H7 (cell line): ENCODE measurements at regions not wholly inside any gene's neighbourhood (a gene's known extent, or its start where the extent isn't known, plus 50 kb on each side); places are given as distances from the start of the nearest gene placed in this dataset.
A peak's percentile ranks its signal among the peaks of the same experiment; 100 is the strongest.

Experiments used
- DNase-seq: peaks from one replicate; pipeline ENCODE4 v3.0.0; 2012
- H3K27me3 ChIP-seq: 2 replicates; pipeline ENCODE4 v1.6.0; 2011; ENCODE audit warnings: mild to moderate bottlenecking, low read length; ENCODE audit not compliant: control insufficient read depth, insufficient read depth
- H3K36me3 ChIP-seq: replicated peaks from 2 replicates; pipeline ENCODE4 v1.5.1; 2011; ENCODE audit warnings: low read length; ENCODE audit not compliant: control insufficient read depth, insufficient read depth
- H3K4me3 ChIP-seq: 2 replicates; pipeline ENCODE4 v1.5.1; 2011; ENCODE audit warnings: low read depth, mild to moderate bottlenecking, control low read depth, low read length, moderate library complexity; ENCODE audit not compliant: insufficient read depth

DNA sequence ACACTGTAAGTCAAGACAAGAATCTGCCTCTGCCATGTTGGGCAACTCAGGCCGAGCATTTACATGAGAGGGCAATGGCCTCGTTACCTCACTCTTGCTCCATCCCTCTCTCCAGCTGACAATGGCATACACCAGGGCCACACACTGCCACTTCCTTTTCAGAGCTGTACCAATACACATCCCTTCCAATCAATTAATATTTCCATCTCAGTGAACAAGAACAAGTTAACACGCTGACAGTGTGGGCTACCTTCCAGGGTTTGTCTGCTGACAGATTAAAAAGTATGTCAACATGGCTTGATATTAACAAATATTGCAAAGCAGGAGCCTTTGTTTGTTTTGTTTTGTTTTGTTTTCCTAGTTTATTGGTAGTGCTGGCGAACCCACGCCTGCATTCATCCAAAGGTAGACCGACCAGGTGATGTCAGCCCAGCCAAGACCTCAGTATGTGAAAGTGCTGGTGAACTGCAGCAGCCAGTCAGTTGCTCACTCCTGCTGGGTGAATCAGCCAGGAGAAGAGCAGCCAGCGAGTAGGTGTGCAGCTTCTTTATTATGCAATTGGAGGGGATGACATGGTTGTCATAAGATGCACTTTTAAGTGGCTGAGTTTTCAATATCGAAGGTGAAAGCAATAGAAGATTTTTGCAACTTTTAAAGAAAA, 487.3 kb upstream of the JARID2 start:
- Histone ChIP-seq H3K36me3 (no peaks in the 10 kb centered on the region), H3K4me3 (no peak overlapping the region), H3K27me3 (no peaks in the 10 kb centered on the region)
- DNase-seq, result peak; percentile 41

DNA sequence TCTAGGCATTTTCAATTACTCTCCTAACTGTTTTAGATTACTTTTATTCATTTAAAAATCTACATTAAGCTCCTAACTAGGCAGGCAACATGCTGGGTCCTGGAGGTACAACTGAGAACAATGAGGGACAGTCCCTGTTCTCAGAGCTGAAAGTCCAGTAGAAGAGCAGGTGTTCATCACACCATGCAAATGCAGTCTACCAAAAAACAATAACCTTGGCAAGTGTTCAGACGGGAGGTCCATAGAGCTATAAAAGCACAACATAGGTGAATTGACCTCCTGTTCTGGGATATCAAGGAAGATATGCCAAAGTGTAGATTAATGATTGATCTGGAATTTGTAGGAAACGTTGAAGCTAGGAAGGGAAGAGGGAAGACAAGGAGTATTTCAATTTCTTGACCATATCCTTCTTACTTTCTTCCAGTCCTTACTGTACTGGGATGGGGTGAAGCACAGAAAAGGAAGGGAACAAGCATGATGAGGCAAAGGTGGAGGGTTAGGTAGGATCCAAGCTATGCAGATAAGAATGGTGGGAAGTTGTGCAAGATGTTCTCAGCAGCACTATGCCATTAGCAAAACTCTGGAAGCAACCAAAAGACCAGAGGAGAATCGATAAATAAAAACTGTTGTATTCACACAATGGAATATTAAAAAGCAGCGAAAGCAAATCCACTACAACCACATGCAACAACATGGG, 485.7 kb upstream of the JARID2 start:
- no peak for DNase-seq
- no peaks in the 10 kb centered on the region for H3K36me3 ChIP-seq
- H3K4me3 ChIP-seq, result no peak overlapping the region
- H3K27me3 ChIP-seq, result no peaks in the 10 kb centered on the region

DNA sequence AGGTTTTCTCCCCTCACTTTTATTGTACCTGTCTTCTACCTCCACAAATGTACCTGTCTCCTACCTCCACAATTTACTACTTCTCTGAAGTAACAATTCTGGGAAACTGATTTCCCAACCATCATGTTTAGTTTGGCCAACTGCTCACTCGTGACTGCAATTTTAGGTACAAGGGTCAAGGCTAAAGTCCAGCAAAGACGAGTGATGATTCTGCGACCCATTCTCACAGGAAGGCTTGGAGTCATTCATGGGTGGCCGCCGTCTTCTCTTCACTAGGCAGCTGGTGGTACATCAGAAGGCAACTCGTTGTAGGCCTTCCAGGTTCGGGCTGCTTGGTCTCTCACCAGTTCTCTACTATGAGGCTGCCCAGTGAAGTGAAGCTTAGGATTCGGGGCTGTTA, 483.8 kb upstream of the JARID2 start:
- Histone ChIP-seq H3K27me3 (no peaks in the 10 kb centered on the region), H3K36me3 (no peaks in the 10 kb centered on the region), H3K4me3 (no peak overlapping the region)
- DNase-seq, result no peak

DNA sequence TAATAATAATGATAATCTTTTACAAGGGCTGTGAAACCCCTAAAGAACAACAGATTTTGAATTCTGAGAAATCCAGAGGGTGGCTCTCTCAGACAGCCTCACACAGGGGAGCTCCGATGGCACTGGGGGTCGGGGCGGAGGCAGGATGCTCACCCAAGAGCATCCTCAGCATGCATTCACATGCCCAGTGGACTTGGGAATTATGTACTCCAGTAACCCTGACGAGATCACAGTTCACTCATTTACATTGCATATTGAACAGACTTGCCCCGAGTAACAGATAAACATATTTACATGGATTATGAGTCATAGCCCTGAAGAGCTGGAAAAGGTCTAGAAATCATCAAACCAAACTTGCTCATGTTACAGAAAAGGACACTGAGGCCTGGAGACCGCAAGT, 482.7 kb upstream of the JARID2 start:
- no peaks in the 10 kb centered on the region for H3K27me3 ChIP-seq
- no peaks in the 10 kb centered on the region for H3K36me3 ChIP-seq
- DNase-seq, result no peak
- H3K4me3 ChIP-seq, result no peak overlapping the region

DNA sequence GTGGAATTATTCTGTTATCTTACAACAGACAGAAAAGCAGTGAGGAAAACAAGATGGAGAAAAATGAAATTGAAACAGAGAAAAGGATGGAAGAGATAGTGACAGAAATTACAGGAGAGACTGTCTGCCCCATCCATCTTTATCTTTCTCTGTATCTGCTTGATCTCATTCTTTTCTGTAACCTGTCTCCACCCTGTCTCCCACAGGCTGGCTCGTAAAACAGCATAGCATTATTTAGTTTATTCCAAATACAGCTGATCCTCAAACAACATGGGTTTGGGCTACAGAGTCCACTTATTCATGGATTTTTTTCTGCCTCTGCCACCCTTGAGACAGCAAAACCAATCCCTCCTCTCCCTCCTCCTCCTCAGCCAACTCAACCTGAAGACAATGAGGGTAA, 482.3 kb upstream of the JARID2 start:
- H3K27me3 ChIP-seq, result no peaks in the 10 kb centered on the region
- H3K36me3 ChIP-seq, result no peaks in the 10 kb centered on the region
- no peak overlapping the region for H3K4me3 ChIP-seq
- DNase-seq, result no peak

DNA sequence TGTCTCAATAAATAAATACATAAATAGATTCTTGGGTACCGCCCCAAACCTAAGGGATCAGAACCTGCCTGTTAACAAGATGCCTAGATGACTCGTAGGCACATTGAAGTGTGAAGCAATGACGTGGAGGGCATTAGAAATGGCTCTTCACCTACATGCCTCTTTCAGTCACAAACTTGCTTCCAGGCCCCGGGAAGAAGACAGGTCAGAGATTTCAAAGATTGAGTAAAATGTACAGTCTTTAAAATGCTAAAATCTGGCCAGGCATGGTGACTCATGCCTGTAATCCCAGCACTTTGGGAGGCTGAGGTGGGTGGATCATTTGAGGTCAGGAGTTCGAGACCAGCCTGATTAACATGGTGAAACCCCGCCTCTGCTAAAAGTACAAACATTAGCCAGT, 480.8 kb upstream of the JARID2 start:
- Histone ChIP-seq H3K4me3 (no peak overlapping the region), H3K36me3 (no peaks in the 10 kb centered on the region), H3K27me3 (no peaks in the 10 kb centered on the region)
- DNase-seq, result no peak

DNA sequence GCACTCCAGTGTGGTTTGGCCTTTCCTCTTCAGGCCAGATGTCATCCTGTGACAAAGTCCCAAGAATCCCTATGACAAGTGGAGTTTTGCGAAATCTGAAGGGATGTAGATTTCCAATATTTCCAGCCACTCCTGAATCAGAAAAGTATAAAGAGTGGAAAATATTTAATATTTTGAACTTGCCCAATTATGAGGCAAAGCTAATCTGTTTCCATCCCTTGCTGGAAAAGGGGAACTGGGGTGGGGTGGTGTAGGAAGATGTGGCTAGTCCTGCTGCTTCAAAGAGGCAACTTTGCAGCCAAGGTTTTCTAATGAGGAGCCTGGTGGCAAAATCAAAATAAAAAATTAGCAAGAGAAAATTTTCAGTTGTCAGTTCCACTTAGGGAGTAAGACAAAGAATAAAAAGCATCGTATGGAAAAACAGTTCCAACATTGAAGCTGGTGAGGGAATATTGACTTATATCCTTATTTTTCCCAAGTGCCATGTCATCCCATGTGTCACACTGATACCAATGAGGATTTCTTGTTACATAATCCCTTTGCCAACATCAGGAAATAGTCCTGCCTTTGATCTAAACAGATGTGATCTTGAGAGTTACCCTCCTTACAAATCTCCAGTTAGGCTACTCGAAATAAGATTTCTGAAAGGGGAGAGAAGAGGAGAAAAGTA, 480.0 kb upstream of the JARID2 start:
- no peaks in the 10 kb centered on the region for H3K27me3 ChIP-seq
- H3K36me3 ChIP-seq, result no peaks in the 10 kb centered on the region
- no peak overlapping the region for H3K4me3 ChIP-seq
- DNase-seq, result no peak

DNA sequence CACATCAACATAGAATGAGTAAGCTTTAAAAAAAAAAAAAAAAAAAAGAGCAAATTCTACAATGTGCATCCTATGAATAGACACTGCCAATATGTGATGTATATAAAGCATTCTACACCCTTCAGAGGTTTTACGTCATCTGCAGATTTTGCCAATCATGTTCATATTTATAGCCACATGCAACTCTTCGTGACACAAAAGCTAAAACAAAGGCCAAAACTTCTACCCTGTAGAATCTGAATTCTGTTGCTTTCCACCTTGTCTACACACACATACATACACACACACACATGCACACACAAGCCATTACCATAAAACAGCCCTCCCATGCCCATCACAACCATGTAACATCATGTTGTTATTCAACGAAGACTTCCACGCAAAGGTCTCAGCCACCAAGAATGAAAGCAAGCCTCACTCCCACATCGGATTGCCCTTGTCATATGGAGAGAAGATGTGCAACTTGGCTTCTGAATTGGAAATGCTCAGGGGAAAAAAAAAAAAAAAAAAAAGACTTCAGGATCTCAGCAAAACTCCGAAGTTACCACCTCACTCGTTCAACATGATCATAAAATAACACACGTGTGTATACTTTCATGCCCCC, 479.4 kb upstream of the JARID2 start:
- DNase-seq, result no peak
- Histone ChIP-seq H3K4me3 (no peak overlapping the region), H3K36me3 (no peaks in the 10 kb centered on the region), H3K27me3 (no peaks in the 10 kb centered on the region)

DNA sequence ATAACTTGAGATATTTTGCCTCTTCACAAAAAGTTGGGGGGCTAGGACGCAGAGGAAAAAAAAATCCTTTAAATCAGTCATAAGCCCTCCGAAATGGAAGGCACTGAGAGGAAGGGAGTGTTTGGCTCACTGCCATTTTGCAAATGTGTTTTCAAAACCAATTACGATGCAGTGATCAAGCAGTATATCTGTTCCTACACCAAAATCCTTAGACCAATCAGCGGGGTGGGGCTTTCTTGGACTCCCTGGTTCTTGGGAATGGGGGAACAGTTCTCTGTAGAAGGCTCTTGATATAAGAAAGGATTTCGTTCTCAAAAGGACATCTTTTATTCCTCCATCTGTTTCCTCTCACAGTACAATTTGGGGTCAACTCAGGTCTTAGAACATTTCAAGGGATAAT, 478.6 kb upstream of the JARID2 start:
- Histone ChIP-seq H3K27me3 (no peaks in the 10 kb centered on the region), H3K4me3 (no peak overlapping the region), H3K36me3 (no peaks in the 10 kb centered on the region)
- no peak for DNase-seq

DNA sequence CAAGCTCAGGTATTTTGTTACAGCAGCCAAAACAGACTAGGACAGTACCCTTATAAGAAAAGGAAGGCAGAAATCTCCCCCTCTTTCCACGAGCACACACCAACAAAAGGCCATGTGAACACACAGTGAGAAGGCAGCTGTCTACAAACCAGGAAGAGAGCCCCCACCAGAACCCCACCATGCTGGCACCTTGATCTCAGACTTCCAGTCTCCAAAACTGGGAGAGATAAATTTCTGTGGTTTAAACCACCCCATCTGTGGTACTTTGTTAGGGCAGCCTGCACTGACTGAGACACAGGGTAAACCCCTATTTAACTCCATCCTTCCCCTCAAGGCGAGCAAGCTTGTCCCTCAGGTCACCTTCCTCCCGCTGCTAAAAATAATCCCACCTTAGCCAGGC, 475.8 kb upstream of the JARID2 start:
- no peak for DNase-seq
- no peaks in the 10 kb centered on the region for H3K27me3 ChIP-seq
- H3K36me3 ChIP-seq, result no peaks in the 10 kb centered on the region
- H3K4me3 ChIP-seq, result no peak overlapping the region

DNA sequence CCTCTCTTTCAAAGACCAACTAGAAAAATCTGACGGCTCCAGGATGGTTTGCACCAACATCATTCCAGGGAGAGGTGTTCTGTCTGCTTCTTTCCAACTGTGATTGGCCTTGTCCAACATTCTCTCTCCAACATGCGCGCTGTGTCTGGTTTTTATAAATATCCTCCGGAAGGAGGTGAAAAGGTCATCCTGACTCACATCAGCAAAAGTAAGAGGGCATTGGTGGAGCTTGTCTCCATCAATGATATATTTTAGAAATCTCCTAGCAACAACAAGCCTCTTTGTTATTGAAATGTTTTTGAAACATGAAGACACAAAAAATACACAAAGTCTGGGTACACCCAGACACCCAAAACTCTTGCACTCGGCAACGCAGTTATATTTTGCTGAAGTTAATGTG, 475.3 kb upstream of the JARID2 start:
- DNase-seq, result no peak
- H3K36me3 ChIP-seq, result no peaks in the 10 kb centered on the region
- H3K27me3 ChIP-seq, result no peaks in the 10 kb centered on the region
- H3K4me3 ChIP-seq, result no peak overlapping the region

DNA sequence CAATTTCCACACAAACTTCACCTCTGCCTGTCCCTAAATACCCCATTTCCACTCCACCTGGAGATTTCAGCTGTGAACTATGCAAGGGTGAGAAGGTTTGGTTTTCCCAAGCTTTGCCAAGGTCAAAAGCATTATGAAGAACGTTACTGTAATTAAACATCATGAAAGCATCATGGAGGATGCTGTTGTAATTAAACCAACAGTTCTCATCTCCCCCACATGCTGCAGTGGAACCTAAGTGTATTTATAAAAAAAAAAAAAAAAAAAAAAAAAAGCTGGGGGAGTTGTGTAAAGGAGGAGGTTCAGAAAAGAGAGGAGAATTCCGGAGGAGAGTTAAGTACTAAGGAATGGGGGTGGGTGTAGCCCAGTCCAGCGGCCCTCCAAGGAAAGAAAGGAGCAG, 474.9 kb upstream of the JARID2 start:
- no peaks in the 10 kb centered on the region for H3K27me3 ChIP-seq
- no peaks in the 10 kb centered on the region for H3K36me3 ChIP-seq
- no peak for DNase-seq
- no peak overlapping the region for H3K4me3 ChIP-seq

DNA sequence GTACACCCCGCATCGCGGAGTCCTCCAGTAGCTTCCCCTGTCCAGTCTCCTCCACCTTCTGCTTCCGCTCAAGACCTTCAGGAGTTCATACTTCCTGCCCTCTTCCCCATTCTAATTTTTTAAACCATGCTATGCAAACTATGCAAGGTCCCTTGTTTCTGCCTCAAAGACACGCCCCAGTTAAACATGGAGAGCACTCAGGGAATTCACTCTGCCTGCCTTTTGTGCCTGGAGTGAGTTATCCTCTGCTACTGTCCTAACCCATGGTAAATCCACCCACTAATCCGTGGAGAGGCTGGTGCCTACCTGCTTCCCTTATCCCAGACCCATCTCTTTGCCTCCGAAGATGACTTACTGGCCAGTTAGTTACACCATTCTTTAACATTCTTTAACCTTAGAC, 473.7 kb upstream of the JARID2 start:
- Histone ChIP-seq H3K36me3 (no peaks in the 10 kb centered on the region), H3K4me3 (no peak overlapping the region), H3K27me3 (no peaks in the 10 kb centered on the region)
- DNase-seq, result no peak

DNA sequence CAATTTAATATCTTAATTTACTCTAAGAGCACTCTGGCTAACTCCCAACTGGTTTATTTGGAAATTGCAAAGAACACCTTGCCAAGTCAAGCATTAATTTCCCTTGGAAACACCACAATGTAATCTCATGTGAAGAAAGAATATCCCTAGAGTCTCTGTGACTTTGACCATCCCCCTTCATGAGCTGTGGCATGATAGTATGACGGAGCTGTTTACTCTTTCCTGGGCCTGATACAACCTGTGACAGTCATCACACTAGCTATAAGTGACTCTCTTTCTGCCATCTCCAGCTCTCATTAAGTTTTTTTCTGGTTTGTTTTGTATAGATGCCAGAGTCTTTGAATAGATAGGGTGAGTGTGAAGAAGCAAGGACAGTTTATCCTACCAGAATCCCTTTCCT, 470.3 kb upstream of the JARID2 start:
- H3K36me3 ChIP-seq, result no peaks in the 10 kb centered on the region
- no peaks in the 10 kb centered on the region for H3K27me3 ChIP-seq
- no peak overlapping the region for H3K4me3 ChIP-seq
- DNase-seq, result no peak

DNA sequence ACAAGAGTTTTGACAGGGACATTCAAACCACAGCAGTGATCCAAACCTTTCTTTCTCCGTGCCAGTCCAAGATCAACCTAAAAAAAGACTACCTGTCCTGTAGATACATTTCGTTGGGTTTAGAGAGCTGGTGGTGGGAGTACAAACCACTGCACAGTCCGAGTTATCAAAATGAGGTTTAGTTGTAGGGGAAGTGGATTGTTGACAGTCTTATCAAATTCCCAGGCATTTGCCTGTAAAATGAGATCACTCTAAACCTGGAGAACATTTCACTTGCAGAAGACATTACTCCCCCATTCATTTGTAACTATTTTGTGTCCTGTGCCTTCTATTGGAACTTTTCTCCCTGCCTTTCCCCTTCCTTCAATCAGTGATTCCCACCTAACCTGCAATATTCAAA, 469.6 kb upstream of the JARID2 start:
- no peaks in the 10 kb centered on the region; the same call in 1 of the 2 replicates for H3K36me3 ChIP-seq
- H3K4me3 ChIP-seq, result no peak overlapping the region
- H3K27me3 ChIP-seq, result no peaks in the 10 kb centered on the region
- no peak for DNase-seq
